ENCODE measurements at regions not wholly inside any gene's neighbourhood (a gene's known extent, or its start where the extent isn't known, plus 50 kb on each side); places are given as distances from the start of the nearest gene placed in this dataset.
"Not testable (repeated sequence)": the region's sequence is repeated elsewhere in the genome, so short reads cannot be mapped to it uniquely, and the experiment has no call there.

DNA sequence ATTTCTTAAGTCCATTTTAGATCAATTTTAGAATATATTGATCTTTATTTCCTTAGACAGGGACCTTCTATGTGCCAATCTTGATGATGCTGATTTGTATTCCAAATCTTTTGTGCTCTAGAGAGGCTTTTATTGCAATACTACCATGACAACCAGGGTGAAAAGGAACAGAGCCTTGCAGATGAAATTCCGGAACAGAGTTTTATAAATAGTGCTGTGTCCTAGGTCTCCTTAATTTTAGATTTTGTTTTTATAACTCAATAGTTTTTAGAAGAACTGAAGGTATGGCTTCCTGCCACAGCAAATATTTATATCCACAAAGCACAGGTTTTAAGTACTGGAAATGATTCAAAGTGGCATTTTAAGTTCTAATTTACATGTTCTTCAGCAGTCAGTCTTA is 160.2 kb downstream of the PMAIP1 start:
- no peak for DNase-seq

DNA sequence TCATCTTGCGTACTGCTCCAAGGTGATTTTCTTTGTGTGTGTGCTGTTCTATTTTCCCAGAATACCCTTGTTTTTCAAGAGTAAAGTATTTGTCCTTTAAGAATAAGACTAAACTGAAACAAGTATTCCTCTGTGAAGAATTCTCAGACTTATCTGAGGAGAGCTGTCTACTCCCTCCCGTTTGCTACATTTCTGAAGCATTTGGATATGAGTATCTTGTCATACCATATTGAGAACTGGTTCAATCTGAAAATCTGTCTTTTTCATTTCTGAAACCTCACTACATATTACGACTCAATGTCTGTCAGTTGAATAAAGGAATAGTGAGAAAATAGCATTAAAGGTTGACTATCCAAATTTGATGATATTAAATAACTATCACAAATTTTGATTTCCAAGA is 159.4 kb downstream of the PMAIP1 start:
- DNase-seq, result no peak

DNA sequence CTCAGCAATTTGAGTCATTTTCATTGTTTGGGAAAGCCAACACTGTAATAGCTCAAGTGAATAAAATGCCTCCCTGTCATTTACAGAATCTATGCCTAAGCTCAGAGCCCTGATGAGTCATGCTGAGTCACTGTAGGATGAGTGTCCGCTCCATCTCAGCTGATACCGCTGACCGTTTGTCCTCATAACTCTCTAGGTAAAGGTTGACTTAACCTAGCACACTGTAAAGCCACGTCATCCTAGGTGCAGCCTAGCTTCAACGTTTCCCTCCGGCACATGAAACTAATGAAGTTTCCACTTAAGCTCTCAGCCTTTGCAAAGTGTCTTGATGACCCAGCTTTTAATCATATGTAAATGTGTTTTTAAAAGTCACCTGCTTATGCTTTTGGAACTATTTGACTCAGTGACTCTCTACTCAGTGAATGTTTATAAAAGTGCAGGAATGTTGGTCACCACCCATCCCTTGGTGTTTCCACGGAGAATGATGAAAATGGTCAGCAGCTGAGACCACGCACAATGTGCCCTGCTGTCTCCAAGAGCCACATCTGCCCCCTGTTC is 154.0 kb downstream of the PMAIP1 start:
- DNase-seq, result no peak

DNA sequence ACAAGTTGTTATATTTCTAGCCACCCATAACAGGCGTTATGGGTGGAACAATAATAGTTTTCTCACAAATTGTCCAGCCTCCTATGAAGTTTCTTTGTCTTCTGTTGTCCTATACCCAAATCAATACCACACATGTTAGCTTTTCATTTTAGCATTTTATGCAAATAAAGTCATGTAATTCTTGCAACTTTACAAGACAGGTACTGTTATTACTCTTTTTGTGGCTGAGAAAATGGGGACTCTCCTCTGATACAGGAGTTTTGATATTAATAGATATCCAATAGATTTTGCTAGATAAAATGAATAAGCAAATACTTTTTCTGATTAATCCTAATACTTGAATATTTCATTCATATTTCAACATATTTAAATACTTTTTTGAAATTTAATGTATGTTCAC is 151.0 kb downstream of the PMAIP1 start:
- no peak for DNase-seq

DNA sequence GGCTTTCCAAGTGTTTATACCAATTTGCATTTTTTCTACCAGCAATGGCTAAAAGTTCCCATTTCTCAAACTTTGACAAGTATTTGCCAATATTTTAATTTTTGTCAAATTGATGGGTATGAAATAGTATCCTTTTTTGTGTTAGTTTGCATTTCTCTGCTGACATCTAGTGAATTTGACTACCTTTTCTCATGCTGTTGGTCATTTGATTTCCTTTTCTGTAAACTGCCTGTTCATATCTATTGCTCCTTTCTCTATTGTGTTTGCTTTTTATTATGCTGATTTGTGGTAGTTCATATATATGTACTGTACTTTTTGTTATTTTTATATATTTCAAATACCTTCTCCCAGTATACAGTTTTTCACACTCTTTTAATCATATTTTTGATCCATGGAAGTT is 149.4 kb downstream of the PMAIP1 start:
- no peak for DNase-seq

DNA sequence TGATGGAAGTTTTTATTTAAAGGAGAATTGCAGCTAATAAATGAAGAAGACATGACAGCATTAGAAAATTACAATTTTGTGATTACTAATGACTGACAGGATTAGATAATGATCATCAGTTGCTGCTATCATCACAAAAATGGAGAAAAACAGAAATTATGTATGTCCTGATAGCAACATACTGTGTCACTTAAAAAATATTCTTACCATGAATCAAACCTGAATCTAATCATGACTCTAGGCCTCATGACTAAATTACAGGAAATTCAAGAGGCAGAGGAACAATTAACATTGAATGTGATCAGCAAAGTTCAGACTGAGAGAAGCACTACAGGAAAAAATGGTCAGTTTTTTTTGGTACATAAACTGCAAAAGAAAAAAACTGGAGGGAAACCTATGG is 147.8 kb downstream of the PMAIP1 start:
- no peak for DNase-seq

DNA sequence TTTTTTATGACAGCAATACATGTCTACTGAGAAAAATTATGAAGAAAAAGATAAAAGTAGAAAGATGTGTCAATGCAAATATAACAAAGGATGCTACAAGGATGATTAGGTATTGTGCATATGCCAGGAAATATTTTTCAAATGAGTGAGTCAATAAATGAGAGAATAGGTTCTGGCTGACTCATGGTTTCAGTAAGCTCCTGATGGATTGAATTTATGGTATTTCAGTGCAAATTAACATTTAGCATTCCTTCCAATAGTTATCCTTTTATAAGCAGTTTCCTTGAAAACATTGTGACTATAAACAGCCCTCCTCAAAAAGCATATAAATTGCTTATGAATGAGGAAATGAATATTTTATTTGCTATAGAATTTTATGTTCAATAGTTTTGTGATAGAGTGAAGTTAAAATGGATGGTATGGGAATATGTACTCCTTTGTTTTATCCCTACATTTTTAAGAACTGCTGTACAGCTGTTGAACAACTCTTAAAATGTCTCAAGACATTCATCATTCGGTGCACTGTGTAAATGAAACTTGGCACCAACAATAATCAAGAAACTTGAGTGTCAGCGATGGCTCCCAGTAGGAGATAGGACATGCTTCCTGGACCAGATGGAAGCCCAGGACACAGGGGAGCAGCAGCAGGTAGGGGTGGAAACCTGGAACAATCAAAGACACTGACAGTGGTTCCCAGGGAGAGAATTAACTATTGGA is 144.7 kb downstream of the PMAIP1 start:
- DNase-seq, result no peak

DNA sequence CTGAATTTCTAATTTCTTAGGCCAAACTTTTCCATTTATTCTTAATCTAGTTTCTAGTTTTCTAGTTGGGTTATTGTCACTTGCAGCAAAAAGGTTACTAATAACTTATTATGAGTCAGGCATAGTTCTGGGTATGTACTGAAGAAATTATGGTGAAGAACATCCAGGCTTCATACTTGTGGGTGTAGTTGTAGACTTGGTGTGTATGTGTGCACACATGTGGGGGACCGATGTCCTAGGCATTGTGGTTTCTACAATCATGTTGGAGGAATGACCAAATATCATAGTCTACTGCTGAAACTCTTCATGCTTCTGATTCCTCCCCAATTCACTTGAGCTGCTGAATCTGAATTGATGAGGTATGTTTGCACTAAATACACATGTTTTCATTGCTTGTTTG is 141.2 kb downstream of the PMAIP1 start:
- DNase-seq, result no peak

DNA sequence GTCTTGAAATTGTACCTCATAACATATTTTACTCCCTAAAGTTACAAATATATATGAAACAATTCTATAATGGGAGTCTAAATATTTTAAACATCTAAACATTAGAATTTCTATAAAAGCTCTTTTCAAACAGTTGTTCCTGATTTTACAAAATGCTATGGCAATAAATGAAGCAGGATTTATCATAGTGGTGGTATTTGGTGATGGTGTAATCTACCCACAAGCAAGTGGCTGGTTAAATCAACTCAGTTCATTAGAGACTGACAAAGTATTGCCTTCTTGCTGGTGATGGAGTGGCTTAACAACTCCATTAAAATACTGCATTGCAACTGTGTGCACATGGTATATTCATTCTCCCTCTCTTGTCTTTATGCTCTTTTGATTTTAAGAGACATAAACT is 138.9 kb downstream of the PMAIP1 start:
- DNase-seq, result no peak

DNA sequence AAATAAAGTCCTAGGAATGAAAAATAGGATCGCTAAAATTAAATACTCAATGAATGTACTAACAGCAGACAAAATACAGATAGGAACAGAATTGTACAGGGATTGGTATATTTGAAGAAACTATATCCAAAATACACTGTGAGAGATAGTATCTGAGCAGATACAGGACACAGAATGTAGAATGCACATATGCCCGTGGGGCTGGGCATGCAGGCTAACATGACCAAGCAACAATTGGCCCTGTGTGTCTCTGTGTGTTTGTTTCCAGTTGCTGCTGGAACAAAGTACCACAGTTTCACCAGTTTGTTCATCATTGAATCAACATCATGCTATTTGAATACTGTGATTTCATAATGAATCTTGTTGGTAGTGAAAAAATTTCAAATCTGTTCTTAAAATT is 127.6 kb downstream of the PMAIP1 start:
- no peak for DNase-seq

DNA sequence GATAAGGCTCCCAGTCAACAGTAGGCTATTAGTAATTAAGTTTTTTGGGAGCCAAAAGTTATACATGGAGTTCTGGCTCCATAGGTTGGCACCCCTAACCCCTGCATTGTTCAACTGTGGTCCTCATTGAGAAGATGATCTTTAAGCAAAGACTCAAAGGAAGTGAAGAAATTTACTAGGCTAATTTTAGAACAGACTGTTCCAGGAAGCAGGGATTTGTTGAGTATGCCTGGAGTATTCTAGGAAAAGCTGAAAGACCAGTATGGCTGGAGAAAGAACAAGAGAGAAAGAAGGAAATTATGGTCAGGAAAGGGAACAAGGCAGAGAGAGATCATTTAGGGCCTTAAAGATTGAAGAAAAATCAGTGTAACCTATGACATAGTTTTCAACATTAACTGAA is 125.1 kb downstream of the PMAIP1 start:
- DNase-seq, result no peak

DNA sequence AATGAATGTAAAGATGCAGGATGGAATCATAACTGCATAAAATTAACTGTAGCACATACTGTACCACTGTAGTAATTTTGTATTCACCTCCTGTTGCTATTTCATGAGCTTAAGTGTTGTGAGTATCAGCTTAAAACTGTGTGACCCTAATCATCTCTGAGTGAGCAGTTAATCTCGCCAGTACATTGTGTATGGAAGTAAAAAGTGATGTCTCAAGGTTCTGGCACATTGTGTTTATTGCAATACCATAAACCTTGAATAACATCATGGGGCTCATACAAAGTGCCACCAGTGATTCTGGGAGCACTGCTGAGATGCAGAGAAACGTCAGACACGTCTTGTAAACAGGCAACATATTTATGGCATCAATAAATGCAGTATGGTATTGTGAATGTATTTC is 124.5 kb downstream of the PMAIP1 start:
- DNase-seq, result no peak

DNA sequence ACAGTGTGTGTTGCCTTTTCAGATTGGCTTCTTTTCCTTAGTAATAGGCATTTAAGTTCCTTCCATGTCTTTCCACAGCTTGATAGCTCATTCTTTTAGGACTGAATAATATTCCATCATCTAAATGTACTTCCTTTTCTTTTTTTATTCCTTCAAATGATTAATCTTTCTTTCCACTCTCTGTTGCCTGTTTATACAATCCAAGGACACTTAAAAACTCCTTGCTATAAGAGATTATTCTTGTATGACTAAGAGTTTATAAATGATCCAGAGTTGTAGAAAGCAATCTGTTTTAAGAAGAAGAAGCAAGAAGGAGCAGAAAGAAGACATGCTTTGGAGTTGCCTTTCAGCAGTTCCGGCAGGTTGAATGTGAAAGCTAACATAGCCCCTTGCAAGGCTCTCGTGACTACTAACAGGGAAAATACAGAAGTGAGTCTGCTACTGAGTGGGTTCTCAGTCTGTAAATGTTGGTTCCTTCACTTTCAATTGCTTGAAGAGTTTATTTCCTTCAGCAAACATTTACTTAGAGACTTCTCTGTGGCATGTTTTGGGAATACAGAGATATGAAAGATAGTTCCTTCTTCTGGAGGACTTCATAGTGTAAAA is 123.0 kb downstream of the PMAIP1 start:
- no peak for DNase-seq

DNA sequence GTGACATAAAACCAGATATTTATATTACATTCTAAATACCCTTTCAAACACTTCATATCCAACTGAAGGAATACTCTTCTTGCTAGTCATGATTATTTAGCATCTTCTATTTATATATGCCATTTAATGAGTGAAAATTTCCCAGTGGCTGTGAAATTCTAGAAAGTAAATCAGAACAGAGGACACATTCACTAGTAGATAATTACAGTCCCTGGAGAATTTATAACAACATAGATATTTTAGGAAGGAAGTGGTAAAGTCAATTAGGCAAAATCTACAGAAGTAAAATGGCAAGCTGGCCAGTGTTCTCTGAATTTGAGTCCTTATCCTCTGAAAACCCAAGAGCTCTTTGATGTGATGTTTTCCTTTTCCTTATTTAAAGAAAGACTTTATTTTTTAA is 121.8 kb downstream of the PMAIP1 start:
- DNase-seq, result no peak

DNA sequence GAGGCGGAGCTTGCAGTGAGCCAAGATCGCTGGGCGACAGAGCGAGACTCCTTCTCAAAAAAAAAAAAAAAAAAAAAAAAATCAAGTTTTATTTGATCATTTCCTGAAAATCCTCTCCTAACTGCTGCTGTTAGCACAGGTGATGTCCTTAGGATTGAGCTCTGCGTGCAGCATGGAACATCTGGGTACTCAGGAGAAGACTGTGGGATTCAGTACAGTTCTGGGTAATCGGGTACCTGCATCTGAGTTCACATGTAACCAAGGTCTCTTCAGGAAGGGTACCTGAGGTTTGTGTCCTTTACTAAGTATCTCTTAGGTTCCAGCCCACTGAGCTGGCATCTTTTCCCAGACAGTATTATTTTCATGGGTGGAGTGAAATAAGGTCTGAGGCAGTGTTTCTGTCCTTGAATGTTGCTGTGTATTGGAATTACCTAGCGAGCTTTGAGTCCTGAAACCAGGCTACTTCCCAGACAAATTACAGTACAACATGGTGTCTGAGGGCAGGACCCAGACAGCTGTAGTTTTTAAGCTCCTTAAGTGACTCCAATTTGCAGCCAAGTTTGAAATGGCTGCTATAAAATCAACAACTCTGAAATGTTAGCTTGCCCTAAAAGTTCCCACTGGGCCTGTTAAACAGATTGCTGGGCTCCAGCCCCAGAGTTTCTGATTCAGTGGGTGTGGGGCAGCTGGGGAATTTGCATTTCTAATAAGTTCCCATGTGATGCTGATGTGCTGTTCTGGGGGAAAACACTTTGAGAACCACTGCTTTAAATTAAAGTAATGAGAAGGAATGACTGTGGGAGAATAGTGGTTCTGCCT is 120.5 kb downstream of the PMAIP1 start:
- DNase-seq, result no peak

DNA sequence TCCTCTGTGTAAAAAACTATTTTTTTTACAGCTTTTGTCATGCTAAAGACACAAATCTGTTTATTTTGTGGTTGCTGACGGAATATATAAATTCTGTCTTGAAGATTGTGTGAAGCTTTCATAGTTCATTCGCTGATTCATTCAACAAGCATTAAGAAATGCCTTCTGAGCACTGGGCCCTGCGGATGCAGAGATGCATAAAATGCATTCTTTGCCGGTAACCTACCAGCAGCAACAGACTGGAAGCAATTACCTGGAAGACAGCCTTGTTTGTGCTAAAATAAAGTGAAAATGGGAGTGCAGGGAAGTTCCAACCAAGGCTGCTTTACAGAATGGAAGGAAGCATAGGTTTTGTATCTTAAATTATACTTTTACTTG is 119.7 kb downstream of the PMAIP1 start:
- DNase-seq, result no peak

DNA sequence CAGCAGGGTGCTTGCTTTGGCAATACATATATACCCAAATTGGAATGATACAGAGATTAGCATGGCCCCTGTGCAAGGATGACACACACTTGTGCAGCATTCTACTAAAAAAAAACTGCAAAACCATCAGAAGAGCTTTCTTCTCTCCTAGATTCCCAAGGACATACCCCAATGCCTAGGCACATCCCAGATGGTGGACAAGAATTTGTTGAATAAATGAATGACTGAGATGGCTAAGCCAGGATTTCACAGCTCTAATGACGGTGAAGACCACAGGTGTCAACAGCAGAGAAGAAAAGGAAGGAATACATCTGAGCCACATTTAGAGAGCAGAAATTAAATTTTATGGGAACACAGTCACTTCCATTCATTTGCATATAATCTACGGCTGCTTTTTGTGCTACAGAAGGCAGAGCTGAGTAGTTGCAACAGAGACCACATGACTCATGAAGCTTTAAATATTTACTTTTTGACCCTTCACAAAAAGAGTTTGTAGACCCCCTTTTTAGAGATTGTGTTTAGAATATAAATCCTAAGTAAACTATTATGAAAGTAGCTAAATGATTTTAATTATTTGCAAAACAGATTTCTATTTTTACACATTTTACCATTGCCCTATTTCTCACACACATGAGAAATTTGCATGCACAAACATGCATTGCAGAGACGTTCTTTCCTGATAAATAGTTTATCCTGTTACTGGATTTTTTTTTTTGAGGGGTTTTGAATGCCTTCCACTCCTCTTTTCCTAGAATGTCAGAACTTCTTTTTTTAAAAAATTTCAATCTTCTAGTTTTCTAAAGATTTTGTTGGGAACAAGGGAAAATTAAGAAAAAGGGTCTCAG is 119.0 kb downstream of the PMAIP1 start:
- DNase-seq, result no peak

DNA sequence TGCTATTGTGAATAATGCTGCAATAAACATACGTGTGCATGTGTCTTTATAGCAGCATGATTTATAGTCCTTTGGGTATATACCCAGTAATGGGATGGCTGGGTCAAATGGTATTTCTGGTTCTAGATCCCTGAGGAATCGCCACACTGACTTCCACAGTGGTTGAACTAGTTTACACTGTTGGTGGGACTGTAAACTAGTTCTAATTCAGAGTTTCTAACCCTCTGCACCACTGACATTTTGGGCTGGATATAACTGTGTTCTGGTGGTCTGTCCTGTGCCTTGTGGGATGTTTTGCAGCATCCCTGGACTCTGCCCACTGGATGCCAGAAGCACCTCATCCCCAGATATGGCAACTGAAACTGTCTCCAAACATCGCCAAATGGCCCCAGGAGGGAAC is 118.3 kb downstream of the PMAIP1 start:
- DNase-seq, result not testable (repeated sequence)

DNA sequence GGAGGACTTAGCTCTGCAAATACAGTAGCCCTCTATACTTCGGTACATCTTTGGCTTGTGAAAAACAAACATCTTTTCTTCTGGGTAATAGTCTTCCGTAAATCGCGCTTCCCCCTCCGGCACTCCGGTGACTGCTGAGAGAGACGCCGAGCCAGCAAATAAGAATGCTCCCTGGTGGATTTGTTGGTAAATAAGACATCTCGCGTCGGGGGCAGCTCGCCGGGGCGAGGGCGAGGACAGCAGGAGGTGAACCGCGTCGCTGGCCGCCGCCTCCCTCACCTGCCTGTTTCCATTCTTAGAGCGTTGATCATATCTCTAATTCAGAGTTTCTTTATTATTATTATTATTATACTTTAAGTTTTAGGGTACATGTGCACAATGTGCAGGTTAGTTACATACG is 117.6 kb downstream of the PMAIP1 start:
- DNase-seq, result no peak

DNA sequence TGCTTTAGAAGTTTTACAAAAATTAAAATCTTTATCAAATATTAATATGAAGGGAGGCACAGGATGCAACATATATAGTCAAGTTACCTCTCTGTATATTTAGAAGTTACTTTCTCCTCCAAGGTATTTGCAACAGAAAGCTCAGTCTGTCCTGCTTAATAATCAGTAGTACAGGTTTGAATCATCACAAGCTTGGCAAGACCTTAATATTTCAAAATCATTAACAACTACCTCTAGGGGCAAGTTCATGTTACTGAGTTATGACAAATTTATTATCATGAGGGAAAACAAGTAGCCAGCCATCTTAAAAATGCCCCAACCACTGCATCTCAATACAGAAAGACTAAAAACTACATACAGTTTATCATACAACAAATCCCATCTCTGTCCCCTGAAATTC is 116.0 kb downstream of the PMAIP1 start:
- not testable (repeated sequence) for DNase-seq

DNA sequence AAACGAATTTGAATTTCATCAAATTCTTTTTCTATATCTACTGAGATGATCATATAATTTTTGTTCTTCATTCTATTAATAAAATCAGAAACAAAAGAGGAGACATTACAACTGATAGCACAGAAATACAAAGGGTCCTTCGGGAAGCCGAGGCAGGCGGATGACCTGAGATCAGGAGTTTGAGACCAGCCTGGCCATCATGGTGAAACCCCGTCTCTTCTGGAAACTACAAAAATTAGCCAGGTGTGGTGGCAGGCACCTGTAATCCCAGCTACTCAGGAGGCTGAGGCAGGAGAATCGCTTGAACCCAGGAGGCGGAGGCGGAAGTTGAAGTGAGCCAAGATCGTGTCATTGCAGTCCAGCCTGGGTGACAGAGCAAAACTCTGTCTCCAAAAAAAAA is 113.4 kb downstream of the PMAIP1 start:
- DNase-seq, result not testable (repeated sequence)

DNA sequence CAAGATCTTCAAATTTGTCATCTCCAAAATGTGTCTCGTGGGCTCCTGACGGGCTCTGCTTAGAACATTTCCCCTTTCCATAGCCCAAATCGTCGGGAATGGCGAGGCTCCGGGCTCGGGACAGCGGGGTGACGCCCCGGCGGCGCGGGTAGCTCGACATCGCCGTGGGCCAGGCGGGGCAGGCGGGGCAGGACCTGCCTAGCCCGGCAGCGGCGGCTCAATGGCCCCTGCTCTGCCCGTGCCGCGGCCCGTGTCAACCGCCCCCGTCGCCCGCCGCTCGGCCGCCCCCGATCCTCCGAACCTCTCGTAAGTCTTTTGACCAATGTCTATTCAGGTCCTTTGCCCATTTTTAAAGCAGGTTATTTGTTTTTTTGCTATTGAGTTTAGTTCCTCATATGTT is 111.2 kb downstream of the PMAIP1 start:
- DNase-seq, result no peak

DNA sequence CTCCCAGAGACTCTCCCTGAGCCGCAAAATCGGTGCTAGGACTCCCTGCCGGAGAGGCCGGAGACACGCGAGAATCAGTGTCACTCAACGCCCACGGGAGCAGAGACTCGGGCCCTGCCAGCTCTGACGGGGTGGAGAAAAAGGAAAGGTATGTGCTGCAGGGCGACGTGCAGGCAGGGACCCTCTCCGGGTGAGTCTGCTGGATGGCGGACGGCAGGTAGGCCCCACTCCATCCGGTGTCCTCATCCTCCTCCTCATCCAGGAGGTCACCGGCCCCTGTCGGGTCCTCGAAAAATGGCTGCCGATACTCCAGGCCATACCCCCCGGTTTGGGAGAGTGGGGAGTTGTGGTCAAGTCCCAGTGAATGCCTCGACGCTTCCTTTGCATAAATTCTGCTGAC is 110.7 kb downstream of the PMAIP1 start:
- DNase-seq, result no peak

Measured in activated gamma-delta T cell (primary cell).